GM20000 (cell line): ENCODE measurements at regions not wholly inside any gene's neighbourhood (a gene's known extent, or its start where the extent isn't known, plus 50 kb on each side); places are given as distances from the start of the nearest gene placed in this dataset.
"Not testable (repeated sequence)": the region's sequence is repeated elsewhere in the genome, so short reads cannot be mapped to it uniquely, and the experiment has no call there.

ENCODE experiments used
- DNase-seq: peaks from one replicate; pipeline ENCODE4 v3.0.0; 2012; ENCODE audit warnings: low spot score
- CTCF ChIP-seq: IDR thresholded peaks from 2 replicates; pipeline ENCODE4 v1.5.1; 2012; ENCODE audit warnings: mild to moderate bottlenecking, control low read depth; ENCODE audit errors: extremely low read depth, missing control alignments

- TF ChIP-seq CTCF: no peak
- DNase-seq: no peak
Measured at GRCh38 chr10:62599161-62599560, 205.4 kb upstream of the ADO start.

- not testable (repeated sequence) for DNase-seq
Measured at GRCh38 chr10:62606551-62606950, 198.0 kb upstream of the ADO start.

DNA sequence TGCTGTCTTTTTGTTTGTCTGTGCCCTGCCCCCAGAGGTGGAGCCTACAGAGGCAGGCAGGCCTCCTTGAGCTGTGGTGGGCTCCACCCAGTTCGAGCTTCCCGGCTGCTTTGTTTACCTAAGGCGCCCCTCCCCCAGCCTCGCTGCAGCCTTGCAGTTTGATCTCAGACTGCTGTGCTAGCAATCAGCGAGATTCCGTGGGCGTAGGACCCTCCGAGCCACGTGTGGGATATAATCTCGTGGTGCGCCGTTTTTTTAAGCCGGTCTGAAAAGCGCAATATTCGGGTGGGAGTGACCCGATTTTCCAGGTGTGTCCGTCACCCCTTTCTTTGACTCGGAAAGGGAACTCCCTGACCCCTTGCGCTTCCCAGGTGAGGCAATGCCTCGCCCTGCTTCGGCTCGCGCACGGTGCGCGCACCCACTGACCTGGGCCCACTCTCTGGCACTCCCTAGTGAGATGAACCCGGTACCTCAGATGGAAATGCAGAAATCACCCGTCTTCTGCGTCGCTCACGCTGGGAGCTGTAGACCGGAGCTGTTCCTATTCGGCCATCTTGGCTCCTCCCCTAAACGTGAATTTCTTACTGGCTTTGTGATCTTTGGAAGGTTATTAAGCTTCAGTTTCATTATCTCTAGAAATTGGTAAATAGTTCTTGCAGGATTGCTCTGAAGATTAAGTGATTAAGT is 196.2 kb upstream of the ADO start:
- not testable (repeated sequence) for DNase-seq

DNA sequence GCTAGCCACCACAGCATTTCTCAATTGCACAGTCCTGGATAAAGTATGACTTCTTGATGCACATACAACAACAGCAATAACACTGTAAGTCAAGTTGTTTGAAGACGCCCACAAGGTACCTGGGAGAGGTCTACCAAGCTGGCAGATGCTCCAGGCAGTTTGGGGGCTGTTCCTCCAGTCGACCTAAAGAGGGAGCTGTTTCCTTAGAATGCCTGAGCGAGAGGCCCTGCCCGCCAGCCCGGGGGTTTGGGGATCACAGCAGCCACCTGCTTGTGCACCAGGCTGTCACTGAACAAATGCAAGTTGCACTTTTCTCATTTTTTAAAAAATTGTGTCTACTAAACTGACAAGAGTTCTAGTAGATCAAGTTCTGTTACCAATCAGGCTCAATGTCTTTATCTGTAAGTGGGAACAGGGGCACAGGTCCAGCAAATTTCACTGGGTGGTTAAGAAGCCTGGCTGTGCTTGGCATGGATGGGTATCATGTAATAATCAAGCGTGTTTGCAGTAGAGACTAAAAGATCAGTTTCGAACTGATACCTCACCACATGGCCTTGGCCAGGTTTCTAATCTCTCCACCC is 193.8 kb upstream of the ADO start:
- TF ChIP-seq CTCF: peak; percentile 79
- DNase-seq: peak; percentile 87

DNA sequence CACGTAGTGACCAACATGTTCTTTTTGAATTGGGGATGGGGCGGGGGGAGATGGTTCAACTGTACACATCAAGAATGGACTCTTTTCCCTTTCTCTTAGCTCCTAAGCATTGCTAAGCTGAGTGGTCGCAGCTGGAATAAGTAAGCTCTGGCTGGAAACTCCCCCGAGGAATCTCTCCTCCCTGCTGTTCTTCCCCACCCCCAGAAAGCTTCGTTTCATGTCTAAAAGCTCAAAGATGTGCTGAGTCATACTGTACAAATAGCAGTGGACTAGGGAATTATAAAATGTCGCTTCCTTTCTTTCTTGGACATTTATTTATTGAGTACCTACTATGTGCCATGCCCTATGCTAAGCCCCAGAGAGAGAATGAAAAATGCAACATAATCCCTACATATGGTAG is 191.1 kb upstream of the ADO start:
- DNase-seq: no peak
- no peak for TF ChIP-seq CTCF

DNA sequence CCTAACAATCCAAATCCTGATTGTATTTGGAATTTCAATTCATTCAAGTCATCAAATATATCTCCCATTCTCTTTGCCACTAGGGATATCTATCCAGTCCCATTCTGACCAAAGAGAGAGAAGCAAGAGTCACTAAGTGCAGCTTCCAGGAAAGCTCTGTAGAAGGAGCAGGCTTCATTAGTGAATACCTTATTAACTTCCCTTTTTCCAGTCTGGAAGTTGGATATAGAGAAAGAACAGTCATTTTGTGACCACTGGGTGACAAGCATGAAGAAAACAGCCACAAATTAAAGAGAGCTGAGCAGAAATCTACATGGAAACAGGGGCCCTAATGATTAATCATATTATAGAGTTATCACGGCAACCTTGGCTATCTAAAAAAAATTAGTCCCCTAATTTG is 190.7 kb upstream of the ADO start:
- TF ChIP-seq CTCF: no peak
- DNase-seq: no peak

GRCh38 chr10:62614389-62615157 is 189.9 kb upstream of the ADO start:
- no peak for TF ChIP-seq CTCF
- DNase-seq: peak; percentile 38

- no peak for TF ChIP-seq CTCF
- no peak for DNase-seq
Measured at GRCh38 chr10:62616885-62617590, 187.5 kb upstream of the ADO start.
